HG03565 (cell line): ENCODE measurements at regions not wholly inside any gene's neighbourhood (a gene's known extent, or its start where the extent isn't known, plus 50 kb on each side); places are given as distances from the start of the nearest gene placed in this dataset.

Experiments
- ATAC-seq: cut with Tn5 transposase; IDR thresholded peaks from one replicate; pipeline ENCODE4 v1.9.1; 2021; ENCODE audit warnings: mild to moderate bottlenecking, moderate library complexity; ENCODE audit not compliant: unreplicated experiment

DNA sequence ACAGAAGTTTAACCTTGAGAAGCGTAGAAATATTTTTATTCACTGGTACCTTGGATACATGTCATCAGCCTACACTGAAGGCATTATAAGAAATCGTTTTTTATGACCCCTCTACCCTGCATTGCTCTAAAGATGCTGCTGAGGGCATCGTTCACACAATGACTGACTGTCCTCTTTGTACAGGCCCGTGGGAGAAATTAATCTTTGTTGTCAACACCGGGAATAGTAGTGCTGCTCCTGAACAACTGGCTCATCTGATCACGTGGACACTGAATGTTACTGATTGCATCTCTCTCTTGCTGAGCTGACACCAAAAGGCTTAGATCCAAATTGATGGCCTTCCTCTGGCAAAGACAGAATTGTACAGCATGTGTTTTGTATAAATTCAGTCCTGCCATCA lies 157.1 kb upstream of the SMLR1 start:
- ATAC-seq = no peak

- no peak for ATAC-seq
Measured at GRCh38 chr6:130671119-130671518, 156.1 kb upstream of the SMLR1 start.

DNA sequence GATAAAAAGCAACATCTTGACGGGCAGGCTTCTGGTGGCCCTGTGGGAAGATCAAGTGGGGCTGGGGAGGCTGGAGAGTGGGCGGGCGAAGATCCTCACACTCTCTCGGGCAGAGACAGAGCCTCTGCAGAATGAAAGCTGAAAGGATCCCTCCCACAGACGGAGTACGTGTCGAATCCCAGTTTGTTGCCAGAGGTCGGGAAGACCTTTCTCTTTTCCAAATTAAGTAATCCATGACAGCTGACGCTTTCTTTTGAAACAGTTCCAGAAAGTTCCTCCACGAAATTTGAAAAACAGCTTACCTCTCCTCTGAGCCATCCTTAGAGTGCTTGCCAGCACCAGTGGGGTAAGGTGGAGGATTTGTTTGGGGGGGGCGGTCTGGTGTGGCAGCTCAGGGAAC lies 155.6 kb upstream of the SMLR1 start:
- ATAC-seq = no peak

DNA sequence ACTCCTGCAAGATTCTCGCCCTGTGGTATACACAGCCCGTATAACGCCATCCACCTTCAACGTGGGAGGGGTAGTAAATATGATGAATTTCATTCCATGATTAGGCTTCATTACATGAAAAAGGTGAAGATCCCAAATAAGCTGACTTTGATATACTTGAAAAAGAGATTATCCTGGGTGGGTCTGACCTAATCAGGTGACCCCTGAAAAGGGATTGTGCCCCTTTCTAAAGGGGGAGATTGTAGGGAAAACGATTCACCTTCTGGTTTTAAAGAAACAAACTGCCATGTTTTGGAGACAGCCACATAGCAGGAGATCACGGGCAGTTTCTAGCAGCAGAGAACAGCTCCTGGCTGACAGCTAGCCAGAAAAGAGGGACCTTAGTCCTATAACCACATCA lies 155.1 kb upstream of the SMLR1 start:
- no peak for ATAC-seq

DNA sequence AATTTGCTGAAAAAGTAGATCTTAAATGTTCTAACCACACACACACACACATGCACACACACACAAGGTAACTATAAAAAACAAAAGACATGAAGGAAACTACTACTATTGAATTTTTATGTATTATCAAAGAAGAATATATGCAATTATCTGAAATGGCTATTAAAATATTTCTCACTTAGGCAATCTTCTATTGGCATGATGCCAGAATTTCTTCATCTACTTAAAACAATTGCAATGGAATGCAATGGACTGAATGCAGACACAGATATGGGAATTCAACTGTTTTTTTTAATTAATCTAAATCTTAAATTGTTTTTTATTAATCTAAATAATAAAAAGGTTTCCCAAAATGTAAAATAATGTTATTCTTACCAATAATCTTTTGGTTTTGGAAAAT lies 152.6 kb upstream of the SMLR1 start:
- ATAC-seq = no peak

DNA sequence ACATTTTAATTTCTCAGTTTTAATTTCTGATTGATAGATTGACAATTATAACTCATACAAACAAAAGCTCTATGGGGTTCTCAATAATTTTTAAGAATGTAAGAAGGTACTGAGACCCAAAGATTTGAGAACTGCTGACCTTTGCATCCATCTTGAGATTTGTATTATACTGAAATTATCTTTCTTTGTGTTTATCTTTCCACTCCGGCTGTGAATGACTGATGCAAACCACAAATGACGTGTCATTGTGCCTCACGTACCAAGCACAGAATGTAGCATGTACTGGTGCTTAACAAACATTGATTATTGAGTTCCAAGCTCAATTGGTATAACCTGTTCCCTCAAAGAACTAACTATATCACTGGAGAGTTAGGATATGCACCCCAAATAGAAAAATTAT lies 152.1 kb upstream of the SMLR1 start:
- no peak for ATAC-seq

- ATAC-seq = no peak
Measured at GRCh38 chr6:130676077-130676772, 151.0 kb upstream of the SMLR1 start.

DNA sequence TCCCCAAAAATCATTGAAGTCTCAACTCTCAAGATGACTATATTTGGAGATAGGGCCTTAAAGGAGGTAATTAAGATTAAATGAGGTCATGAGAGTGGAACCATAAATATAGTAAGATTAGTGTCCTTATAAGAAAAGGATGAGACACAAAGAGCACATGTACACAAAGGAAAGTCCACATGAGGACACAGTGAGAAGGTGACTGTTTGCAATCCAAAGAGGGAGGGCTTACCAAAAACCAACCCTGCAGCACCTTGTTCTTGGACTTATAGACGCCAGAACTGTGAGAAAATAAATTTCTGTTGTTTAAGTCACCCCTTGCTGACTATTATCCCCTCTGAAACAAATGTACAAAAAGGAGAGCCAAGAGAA lies 150.4 kb upstream of the SMLR1 start:
- no peak for ATAC-seq

DNA sequence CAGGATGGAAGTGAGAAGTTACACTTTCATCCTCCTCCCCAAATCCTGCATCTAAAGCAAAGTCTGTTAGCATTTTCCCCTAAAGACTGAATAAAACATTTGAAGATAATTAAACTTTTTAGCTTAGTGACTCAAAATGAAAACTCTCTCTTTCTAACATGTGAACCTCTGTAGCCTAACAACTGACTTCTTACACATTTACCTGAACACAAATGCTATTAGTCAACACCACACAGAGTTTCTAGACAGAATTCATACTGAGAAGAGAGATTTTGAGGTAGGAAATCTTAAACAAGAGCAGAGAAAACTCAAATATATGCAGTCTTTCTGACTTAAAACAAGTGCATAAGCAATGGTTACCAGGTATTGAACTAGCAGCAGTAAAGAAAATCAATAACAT lies 149.9 kb upstream of the SMLR1 start:
- ATAC-seq = peak; percentile 54

GRCh38 chr6:130677766-130678165 lies 149.4 kb upstream of the SMLR1 start:
- ATAC-seq = no peak

DNA sequence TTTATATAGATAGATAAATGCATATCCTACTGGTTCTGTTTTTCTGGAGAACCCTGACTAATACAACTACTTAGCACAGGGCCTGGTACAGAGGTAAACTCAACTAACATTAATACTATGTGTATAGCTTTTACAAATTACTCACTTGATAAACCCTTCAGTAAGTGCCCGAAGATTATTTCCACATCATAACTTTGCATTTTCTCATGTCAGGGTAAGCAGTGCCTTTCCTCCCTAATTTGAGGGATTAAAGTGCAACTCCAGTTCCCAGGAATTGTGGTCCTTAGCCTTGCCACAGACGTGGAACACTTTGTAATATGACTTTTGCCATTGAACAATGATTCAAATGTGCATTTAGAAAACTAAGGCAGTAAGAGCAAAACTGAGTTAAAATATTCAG lies 147.5 kb upstream of the SMLR1 start:
- no peak for ATAC-seq

DNA sequence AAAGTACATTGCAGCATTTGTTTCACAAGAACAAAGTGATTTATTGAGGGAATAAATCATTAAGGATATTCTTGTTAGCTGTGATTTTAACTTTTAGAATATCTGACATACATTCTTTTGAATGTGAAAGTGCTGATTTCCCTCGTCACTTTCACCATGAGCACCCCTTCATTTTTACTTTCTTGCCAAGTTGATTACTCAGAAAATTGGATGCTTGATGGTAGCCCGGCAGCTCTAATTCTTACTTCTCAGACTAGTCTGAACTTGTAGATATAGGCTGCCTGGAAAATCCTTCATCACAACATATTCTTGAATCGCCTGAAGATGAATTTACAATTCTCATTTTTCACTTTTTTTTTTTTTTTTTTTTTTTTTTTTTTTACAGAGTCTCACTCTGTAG lies 147.1 kb upstream of the SMLR1 start:
- no peak for ATAC-seq

GRCh38 chr6:130681028-130681427 lies 146.2 kb upstream of the SMLR1 start:
- ATAC-seq = no peak

DNA sequence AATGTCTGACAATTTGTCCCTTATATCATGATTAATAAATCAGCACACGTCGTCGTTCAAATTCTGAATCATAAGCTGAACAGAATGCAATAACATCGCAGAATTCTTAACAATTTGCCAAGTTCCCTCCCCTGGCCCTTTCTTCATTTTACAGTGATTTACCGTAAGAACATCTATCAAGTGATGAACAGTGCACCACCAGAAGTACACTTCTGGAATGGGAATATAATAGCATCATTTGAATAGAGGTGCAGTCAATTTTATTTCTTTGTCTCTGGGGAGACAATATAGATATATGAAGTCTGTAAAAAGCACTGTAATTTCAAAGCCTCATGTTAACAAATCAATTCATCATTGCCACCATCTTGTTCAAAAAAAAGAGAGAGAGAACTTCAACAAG lies 145.1 kb upstream of the SMLR1 start:
- no peak for ATAC-seq

DNA sequence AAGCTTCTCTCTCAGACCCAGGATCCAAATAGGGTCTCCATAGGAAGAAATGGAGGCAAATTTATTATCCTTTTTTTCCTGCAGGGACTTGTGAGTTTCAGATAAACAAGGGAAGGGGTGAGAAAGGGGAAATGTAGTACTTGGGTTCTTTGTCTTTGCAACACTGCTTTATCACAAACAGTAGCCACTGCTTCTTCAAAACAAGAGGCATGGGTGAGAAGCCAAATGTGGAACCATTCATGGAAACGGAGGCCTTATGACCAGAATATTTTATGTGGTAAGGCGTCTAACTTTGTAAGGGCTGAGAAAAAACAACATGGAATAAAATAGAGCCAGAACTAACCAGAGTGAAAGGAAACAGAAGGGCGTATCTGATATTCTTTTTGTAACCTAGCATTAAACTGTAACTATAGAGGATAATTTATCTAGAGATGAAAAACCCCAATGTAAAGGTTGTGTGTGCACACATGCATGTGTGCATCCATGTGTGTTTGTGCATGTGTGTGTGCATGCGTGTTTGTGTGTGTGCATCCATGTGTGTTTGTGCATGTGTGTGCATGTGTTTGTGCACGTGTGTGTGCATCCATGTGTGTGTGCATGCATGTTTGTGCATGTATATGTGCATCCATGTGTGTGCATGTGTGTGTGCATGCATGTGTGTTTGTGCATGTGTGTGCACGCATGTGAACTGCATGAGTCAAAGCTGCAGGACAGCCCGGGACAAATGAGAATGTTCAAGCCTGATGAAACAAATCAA lies 143.3 kb upstream of the SMLR1 start:
- ATAC-seq = no peak

DNA sequence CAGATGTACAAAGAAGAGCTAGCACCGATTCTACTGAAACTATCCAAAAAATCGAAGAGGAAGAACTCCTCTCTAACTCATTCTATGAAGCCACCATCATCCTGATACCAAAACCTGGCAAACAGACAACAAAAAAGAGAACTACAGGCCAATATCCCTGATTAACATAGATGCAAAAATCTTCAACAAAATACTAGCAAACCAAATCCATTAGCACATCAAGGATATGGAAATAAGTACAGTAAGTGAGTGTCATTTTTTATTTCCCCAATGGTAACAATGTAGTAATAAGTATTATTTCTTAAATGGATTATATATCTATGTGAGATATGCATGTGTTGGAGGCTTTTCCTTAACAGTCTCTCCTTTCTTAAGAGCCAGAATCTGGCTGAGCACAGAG lies 134.5 kb upstream of the SMLR1 start:
- no peak for ATAC-seq

GRCh38 chr6:130693944-130694343 lies 133.3 kb upstream of the SMLR1 start:
- no peak for ATAC-seq

GRCh38 chr6:130694606-130695005 lies 132.6 kb upstream of the SMLR1 start:
- ATAC-seq = no peak

DNA sequence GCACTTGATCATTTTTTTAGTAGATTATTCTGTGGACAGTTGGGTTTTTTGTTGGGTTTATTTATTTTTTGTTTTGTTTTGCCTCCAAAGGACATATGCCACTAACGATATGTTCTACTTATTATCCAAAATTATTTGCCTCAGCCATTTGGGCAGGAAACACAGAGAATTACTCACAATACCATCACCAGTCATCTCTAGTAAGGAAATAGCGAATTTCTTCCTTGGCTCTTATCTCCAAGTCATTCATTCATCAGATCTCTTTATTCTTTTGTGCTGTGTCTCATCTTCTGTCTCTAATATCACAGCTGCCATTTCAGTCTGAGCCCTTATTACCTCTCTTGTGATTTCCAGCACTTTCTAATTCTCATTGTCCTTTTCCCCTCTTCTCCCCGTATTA lies 130.4 kb upstream of the SMLR1 start:
- ATAC-seq = no peak

DNA sequence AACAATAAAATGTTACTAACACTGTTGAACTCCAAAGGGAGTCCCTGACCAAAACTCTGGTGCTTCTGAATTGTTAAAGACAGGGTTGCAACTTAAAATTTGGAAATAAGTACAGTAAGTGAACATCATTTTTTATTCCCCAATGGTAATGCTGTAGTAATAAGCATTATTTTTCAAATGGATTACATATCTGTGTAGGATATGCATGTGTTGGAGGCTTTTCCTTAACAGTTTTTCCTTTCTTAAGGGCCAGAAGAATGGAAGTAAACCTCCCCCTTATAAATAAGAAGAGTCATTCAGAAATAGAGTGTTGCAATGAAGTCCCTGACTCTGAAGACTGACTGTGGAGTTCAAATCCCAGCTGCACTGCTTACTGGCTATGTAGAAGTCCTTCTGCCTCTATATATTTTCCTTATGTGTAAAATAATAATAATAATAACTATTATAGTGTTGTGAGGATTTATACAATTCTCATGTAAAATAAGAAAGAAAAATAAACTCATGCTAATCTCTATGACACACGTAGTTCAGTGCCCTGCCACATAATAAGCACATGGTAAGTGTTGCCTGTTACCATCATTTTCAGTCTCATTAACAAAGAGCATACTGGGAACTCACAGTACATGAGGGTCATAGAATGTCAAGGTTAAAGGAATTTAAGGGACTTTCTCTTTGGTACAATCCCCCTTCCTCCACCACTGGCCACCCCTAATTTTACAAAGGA lies 129.8 kb upstream of the SMLR1 start:
- peak; percentile 32 for ATAC-seq

DNA sequence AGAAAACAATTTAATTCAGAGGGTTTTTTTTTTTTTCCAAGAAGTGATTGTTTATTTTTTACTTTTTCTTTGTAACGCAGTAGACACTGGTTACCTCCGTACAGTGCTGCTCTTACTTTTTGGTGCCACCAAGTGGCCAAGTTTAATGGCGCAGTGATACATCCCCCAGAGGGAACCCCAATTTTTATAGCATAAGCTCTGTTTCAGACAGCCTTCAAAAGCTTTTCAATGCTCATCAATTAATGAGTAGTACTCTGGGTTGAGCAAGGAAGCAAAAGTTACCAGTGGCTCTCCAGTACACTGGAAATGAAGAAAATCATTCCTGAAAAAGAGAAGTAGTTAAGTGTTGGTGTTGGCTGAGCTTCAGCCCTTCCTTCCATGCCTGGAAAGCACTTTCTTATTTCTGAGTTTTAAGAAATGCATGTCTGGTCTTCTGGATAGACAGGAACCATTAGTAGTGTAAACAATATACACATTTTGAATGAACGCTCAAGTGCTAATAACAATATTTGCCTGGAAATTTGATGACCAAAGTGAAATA lies 129.1 kb upstream of the SMLR1 start:
- ATAC-seq = peak; percentile 94

DNA sequence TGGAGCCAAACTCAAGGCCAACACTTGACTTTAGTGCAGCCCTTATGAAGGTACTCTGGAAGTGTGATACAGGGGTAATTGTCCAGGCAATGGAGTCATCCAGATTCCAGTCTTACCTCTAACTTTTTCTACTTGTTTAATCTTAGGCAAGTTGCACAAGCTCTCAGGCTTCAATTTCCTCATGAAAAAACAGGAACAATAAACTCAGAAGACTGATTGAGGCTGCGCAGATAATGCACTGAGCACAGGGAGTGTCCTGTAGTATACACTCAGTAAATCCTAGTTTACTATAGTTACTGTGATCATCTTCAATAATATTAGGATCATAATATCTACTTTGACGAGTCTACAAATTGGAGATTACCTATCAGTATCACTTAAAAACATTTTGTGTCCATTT lies 127.5 kb upstream of the SMLR1 start:
- no peak for ATAC-seq
